MM.1S (cell line): ENCODE measurements at regions not wholly inside any gene's neighbourhood (a gene's known extent, or its start where the extent isn't known, plus 50 kb on each side); places are given as distances from the start of the nearest gene placed in this dataset.

Experiments used
- DNase-seq: peaks from one replicate; pipeline ENCODE4 v3.0.0-alpha.2; 2015
- H2AFZ ChIP-seq: fragments of 300-600 bp; sonication (generic); 2 replicates; pipeline ENCODE4 v1.6.0; 2016; ENCODE audit warnings: antibody characterized with exemption, low read length
- H3F3A ChIP-seq: fragments of 300-600 bp; sonication (generic); 2 replicates; pipeline ENCODE4 v1.6.1; 2016; ENCODE audit warnings: mild to moderate bottlenecking, antibody characterized with exemption, low read length, moderate library complexity, mixed read lengths; ENCODE audit not compliant: insufficient read depth
- H3K27ac ChIP-seq: fragments of 300-600 bp; sonication (generic); 2 replicates; pipeline ENCODE4 v1.5.1; 2016; ENCODE audit warnings: mild to moderate bottlenecking, low read length
- H3K27me3 ChIP-seq: fragments of 300-600 bp; sonication (generic); replicated peaks from 2 replicates; pipeline ENCODE4 v1.6.0; 2016; ENCODE audit warnings: low read length; ENCODE audit not compliant: insufficient read depth
- H3K36me3 ChIP-seq: fragments of 300-600 bp; sonication (generic); replicated peaks from 2 replicates; pipeline ENCODE4 v1.6.1; 2016; ENCODE audit warnings: mild to moderate bottlenecking, low read length, mixed read lengths; ENCODE audit not compliant: insufficient read depth
- H3K4me1 ChIP-seq: fragments of 300-600 bp; sonication (generic); 2 replicates; pipeline ENCODE4 v1.6.1; 2016; ENCODE audit warnings: low read length, mixed read lengths
- H3K4me2 ChIP-seq: fragments of 300-600 bp; sonication (generic); 2 replicates; pipeline ENCODE4 v1.6.0; 2016; ENCODE audit warnings: low read depth, low read length
- H3K4me3 ChIP-seq: fragments of 300-600 bp; sonication (generic); 2 replicates; pipeline ENCODE4 v1.5.1; 2016; ENCODE audit warnings: low read length, mixed read lengths
- H3K79me2 ChIP-seq: fragments of 300-600 bp; sonication (generic); 2 replicates; pipeline ENCODE4 v1.6.1; 2016; ENCODE audit warnings: mixed run types, low read length, mixed read lengths
- H3K9ac ChIP-seq: fragments of 300-600 bp; sonication (generic); 2 replicates; pipeline ENCODE4 v1.6.1; 2016; ENCODE audit warnings: low read length, mixed read lengths
- H3K9me2 ChIP-seq: fragments of 300-600 bp; sonication (generic); replicated peaks from 2 replicates; pipeline ENCODE4 v1.6.1; 2016; ENCODE audit warnings: mild to moderate bottlenecking, low read length, mixed read lengths; ENCODE audit not compliant: insufficient read depth
- H3K9me3 ChIP-seq: fragments of 300-600 bp; sonication (generic); replicated peaks from 2 replicates; pipeline ENCODE4 v1.6.1; 2016; ENCODE audit warnings: mild to moderate bottlenecking, low read length, mixed read lengths; ENCODE audit not compliant: insufficient read depth
- H4K20me1 ChIP-seq: fragments of 300-600 bp; sonication (generic); 2 replicates; pipeline ENCODE4 v1.6.1; 2016; ENCODE audit warnings: mild to moderate bottlenecking, low read length, moderate library complexity, mixed read lengths; ENCODE audit not compliant: insufficient read depth
- EZH2 ChIP-seq: fragments of 300-600 bp; sonication (generic); optimal IDR thresholded peaks from 2 replicates; pipeline ENCODE3; 2017; ENCODE audit warnings: low read depth, mild to moderate bottlenecking, antibody characterized with exemption, low read length, mixed read lengths
- EZH2phosphoT487 ChIP-seq: fragments of 300-600 bp; sonication (generic); IDR thresholded peaks from 2 replicates; pipeline ENCODE4 v1.6.1; 2018; ENCODE audit warnings: antibody characterized with exemption, low read length
- TF ChIP-seq, protein P1 (sequence below): fragments of 300-600 bp; sonication (generic); IDR thresholded peaks from 2 replicates; pipeline ENCODE4 v1.5.1; 2016; ENCODE audit warnings: antibody characterized with exemption, low read length, mixed read lengths

DNA sequence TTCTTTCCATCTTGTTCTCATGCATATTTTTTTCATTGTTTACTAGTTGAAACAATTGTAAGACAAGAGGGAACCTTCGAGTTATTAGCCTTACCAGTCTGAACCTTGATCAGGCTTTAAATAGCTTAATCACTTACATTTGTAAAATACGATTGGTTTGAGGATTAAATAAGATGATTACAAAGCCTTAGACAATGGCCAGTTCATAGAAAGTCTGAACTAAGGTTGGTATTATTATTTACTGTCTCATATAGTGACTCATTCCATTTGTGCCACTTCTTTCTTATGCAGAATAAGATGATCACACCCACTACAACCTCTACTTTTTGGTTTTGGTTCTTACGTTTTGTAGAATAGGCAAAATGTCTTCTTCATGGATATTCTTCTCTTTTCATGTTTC lies 94.1 kb downstream of the RPE65 start:
- no peaks in the 10 kb centered on the region for H3F3A ChIP-seq
- H3K4me2 ChIP-seq = no peak overlapping the region
- no peak overlapping the region for H3K9ac ChIP-seq
- TF ChIP-seq EZH2phosphoT487 (no peak), EZH2 (no peak)
- TF ChIP-seq, protein P1, sequence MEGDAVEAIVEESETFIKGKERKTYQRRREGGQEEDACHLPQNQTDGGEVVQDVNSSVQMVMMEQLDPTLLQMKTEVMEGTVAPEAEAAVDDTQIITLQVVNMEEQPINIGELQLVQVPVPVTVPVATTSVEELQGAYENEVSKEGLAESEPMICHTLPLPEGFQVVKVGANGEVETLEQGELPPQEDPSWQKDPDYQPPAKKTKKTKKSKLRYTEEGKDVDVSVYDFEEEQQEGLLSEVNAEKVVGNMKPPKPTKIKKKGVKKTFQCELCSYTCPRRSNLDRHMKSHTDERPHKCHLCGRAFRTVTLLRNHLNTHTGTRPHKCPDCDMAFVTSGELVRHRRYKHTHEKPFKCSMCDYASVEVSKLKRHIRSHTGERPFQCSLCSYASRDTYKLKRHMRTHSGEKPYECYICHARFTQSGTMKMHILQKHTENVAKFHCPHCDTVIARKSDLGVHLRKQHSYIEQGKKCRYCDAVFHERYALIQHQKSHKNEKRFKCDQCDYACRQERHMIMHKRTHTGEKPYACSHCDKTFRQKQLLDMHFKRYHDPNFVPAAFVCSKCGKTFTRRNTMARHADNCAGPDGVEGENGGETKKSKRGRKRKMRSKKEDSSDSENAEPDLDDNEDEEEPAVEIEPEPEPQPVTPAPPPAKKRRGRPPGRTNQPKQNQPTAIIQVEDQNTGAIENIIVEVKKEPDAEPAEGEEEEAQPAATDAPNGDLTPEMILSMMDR = no peak
- no peaks in the 10 kb centered on the region for H4K20me1 ChIP-seq
- H3K36me3 ChIP-seq = no peaks in the 10 kb centered on the region
- H3K9me3 ChIP-seq = no peaks in the 10 kb centered on the region
- no peak overlapping the region for H3K4me3 ChIP-seq
- H3K9me2 ChIP-seq = no peaks in the 10 kb centered on the region
- no peak overlapping the region for H2AFZ ChIP-seq
- H3K79me2 ChIP-seq = no peaks in the 10 kb centered on the region
- no peaks in the 10 kb centered on the region for H3K27me3 ChIP-seq
- H3K27ac ChIP-seq = no peak overlapping the region
- no peak for DNase-seq
- H3K4me1 ChIP-seq = peaks cover 14% of the 10 kb centered on the region

DNA sequence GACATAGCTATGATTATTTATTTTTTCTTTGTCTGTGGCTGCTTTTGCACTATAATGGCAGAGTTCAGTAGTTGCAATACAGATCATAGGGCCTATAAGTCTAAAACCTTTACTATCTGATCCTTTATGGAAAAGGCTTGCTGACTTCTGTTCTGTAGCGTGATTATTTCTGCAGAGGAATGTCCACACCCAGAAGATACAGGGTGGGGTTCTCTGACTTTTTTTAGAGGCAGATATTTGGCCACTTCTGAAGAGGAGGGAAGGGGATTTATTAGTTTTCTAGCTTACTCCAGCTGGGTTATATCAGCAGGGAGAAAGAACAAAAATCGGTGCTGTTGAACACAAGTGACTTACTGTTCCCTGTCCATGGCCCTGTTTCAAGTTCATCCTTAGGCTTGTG lies 97.6 kb downstream of the RPE65 start:
- no peaks in the 10 kb centered on the region for H3K9me2 ChIP-seq
- TF ChIP-seq, protein P1 = no peak
- TF ChIP-seq EZH2phosphoT487 = no peak
- TF ChIP-seq EZH2 = no peak
- no peak overlapping the region for H3K9ac ChIP-seq
- H3K9me3 ChIP-seq = no peaks in the 10 kb centered on the region
- H3K4me1 ChIP-seq = 0 out of 2 replicates have a peak, but pooled peaks cover 1% of the 10 kb centered on the region
- H3K27ac ChIP-seq = no peak overlapping the region
- H3K4me3 ChIP-seq = no peak overlapping the region
- H3K27me3 ChIP-seq = no peaks in the 10 kb centered on the region
- H3K79me2 ChIP-seq = no peaks in the 10 kb centered on the region
- H2AFZ ChIP-seq = no peak overlapping the region
- no peaks in the 10 kb centered on the region for H4K20me1 ChIP-seq
- H3K4me2 ChIP-seq = no peak overlapping the region
- DNase-seq = no peak
- no peaks in the 10 kb centered on the region for H3K36me3 ChIP-seq
- H3F3A ChIP-seq = peaks cover 2% of the 10 kb centered on the region; the same call in 1 of the 2 replicates

DNA sequence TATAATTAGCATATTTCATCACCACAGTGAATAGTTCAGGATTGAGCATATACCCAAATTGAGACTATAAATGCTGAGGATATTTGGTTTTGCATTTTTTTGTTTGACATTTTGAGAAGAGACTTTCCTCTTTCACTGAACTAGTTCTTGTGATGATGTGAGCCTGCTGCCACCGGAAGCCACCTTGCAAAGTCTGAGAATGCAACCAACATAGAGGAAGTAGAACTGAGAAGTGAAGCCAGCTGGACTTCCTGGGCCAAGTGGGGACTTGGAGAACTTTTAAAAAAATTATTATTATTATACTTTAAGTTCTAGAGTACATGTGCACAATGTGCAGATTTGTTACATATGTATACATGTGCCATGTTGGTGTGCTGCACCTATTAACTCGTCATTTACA lies 102.3 kb downstream of the RPE65 start:
- DNase-seq = peak; percentile 88
- TF ChIP-seq, protein P1 = no peak

More for the DNA sequence above, 102.3 kb downstream of the RPE65 start:
- no peaks in the 10 kb centered on the region for H3K9me3 ChIP-seq
- H4K20me1 ChIP-seq = no peaks in the 10 kb centered on the region
- H3K9me2 ChIP-seq = no peaks in the 10 kb centered on the region
- H3K27ac ChIP-seq = peak overlapping the region; percentile 56; the same call in 1 of the 2 replicates
- H3K9ac ChIP-seq = no peak overlapping the region
- H3K4me3 ChIP-seq = no peak overlapping the region
- H2AFZ ChIP-seq = no peak overlapping the region
- H3K4me2 ChIP-seq = peak overlapping the region; percentile 31; the same call in 1 of the 2 replicates
- H3K27me3 ChIP-seq = no peaks in the 10 kb centered on the region
- H3K4me1 ChIP-seq = peaks cover 21% of the 10 kb centered on the region
- no peaks in the 10 kb centered on the region for H3K79me2 ChIP-seq
- H3F3A ChIP-seq = peaks cover 14% of the 10 kb centered on the region
- no peaks in the 10 kb centered on the region for H3K36me3 ChIP-seq
